Activated T-helper 2 cell treated with anti-CD3 and anti-CD28 coated beads, Interferon-gamma antibody, Interleukin-2, Interleukin-4, amounts not matched to agents 10 μg/mL and 5 μg/mL and 100 μg/mL, durations not matched to agents 14 hours and 24 hours and 36 hours (primary cell): ENCODE measurements at regions not wholly inside any gene's neighbourhood (a gene's known extent, or its start where the extent isn't known, plus 50 kb on each side); places are given as distances from the start of the nearest gene placed in this dataset.

ENCODE experiments used
- DNase-seq: peaks from one replicate; pipeline ENCODE4 v3.0.0; 2021; ENCODE audit warnings: low spot score
- H3K27ac Mint-ChIP-seq: one replicate; pipeline ENCODE4 v1.8.0; 2021; ENCODE audit warnings: mixed read lengths
- H3K27me3 Mint-ChIP-seq: one replicate; pipeline ENCODE4 v1.8.0; 2021; ENCODE audit warnings: low read depth, mixed read lengths
- H3K36me3 Mint-ChIP-seq: one replicate; pipeline ENCODE4 v1.8.0; 2021; ENCODE audit warnings: low read depth, mixed read lengths
- H3K4me1 Mint-ChIP-seq: one replicate; pipeline ENCODE4 v1.8.0; 2021; ENCODE audit warnings: low read depth, mixed read lengths
- H3K4me3 Mint-ChIP-seq: one replicate; pipeline ENCODE4 v1.8.0; 2021; ENCODE audit warnings: low read depth, mild to moderate bottlenecking, moderate library complexity, mixed read lengths
- H3K9me3 Mint-ChIP-seq: one replicate; pipeline ENCODE4 v1.8.0; 2021; ENCODE audit warnings: mixed read lengths
- intact Hi-C: fragments of 100-400 bp; cut with micrococcal nuclease; formaldehyde crosslinking; loops from one replicate; pipeline ENCODE4 v1.15.1; 2023

- no peaks in the 10 kb centered on the region for H3K4me1 Mint-ChIP-seq
- H3K9me3 Mint-ChIP-seq, result peaks cover 22% of the 10 kb centered on the region
- no peak overlapping the region for H3K4me3 Mint-ChIP-seq
- H3K27ac Mint-ChIP-seq, result no peak overlapping the region
- intact Hi-C loops, result no loop called here
- H3K36me3 Mint-ChIP-seq, result no peaks in the 10 kb centered on the region
- H3K27me3 Mint-ChIP-seq, result no peaks in the 10 kb centered on the region
- DNase-seq, result no peak
Measured at GRCh38 chr10:36126076-36126475, 484.0 kb upstream of the FZD8 start.

GRCh38 chr10:36119455-36119854 lies 477.4 kb upstream of the FZD8 start:
- intact Hi-C loops, result no loop called here
- Mint-ChIP-seq H3K27ac (no peak overlapping the region), H3K36me3 (no peaks in the 10 kb centered on the region), H3K9me3 (peaks cover 32% of the 10 kb centered on the region), H3K27me3 (no peaks in the 10 kb centered on the region), H3K4me1 (no peaks in the 10 kb centered on the region), H3K4me3 (no peak overlapping the region)
- DNase-seq, result no peak

- no peaks in the 10 kb centered on the region for H3K27me3 Mint-ChIP-seq
- DNase-seq, result no peak
- no peaks in the 10 kb centered on the region for H3K4me1 Mint-ChIP-seq
- intact Hi-C loops, result no loop called here
- H3K9me3 Mint-ChIP-seq, result peaks cover 29% of the 10 kb centered on the region
- H3K4me3 Mint-ChIP-seq, result no peak overlapping the region
- no peak overlapping the region for H3K27ac Mint-ChIP-seq
- no peaks in the 10 kb centered on the region for H3K36me3 Mint-ChIP-seq
Measured at GRCh38 chr10:36118314-36118713, 476.2 kb upstream of the FZD8 start.

- intact Hi-C loops, result no loop called here
- Mint-ChIP-seq H3K27me3 (no peaks in the 10 kb centered on the region), H3K4me1 (no peaks in the 10 kb centered on the region), H3K4me3 (no peak overlapping the region), H3K9me3 (peaks cover 29% of the 10 kb centered on the region), H3K27ac (no peak overlapping the region), H3K36me3 (no peaks in the 10 kb centered on the region)
- no peak for DNase-seq
Measured at GRCh38 chr10:36117890-36118289, 475.8 kb upstream of the FZD8 start.

- no peak overlapping the region for H3K27ac Mint-ChIP-seq
- H3K9me3 Mint-ChIP-seq, result peaks cover 29% of the 10 kb centered on the region
- no peak for DNase-seq
- H3K4me3 Mint-ChIP-seq, result no peak overlapping the region
- H3K4me1 Mint-ChIP-seq, result no peaks in the 10 kb centered on the region
- H3K27me3 Mint-ChIP-seq, result no peaks in the 10 kb centered on the region
- no peaks in the 10 kb centered on the region for H3K36me3 Mint-ChIP-seq
- intact Hi-C loops, result no loop called here
Measured at GRCh38 chr10:36117231-36117630, 475.1 kb upstream of the FZD8 start.

GRCh38 chr10:36116731-36117130 lies 474.6 kb upstream of the FZD8 start:
- DNase-seq, result no peak
- H3K4me1 Mint-ChIP-seq, result no peaks in the 10 kb centered on the region
- no peak overlapping the region for H3K27ac Mint-ChIP-seq
- H3K27me3 Mint-ChIP-seq, result no peaks in the 10 kb centered on the region
- H3K9me3 Mint-ChIP-seq, result peaks cover 32% of the 10 kb centered on the region
- intact Hi-C loops, result no loop called here
- H3K4me3 Mint-ChIP-seq, result no peak overlapping the region
- H3K36me3 Mint-ChIP-seq, result no peaks in the 10 kb centered on the region

- Mint-ChIP-seq H3K27me3 (no peaks in the 10 kb centered on the region), H3K9me3 (peaks cover 35% of the 10 kb centered on the region), H3K4me1 (no peaks in the 10 kb centered on the region), H3K36me3 (no peaks in the 10 kb centered on the region), H3K27ac (no peak overlapping the region), H3K4me3 (no peak overlapping the region)
- intact Hi-C loops, result no loop called here
- DNase-seq, result no peak
Measured at GRCh38 chr10:36116040-36116439, 473.9 kb upstream of the FZD8 start.

- intact Hi-C loops, result no loop called here
- Mint-ChIP-seq H3K9me3 (peaks cover 35% of the 10 kb centered on the region), H3K27ac (no peak overlapping the region), H3K36me3 (no peaks in the 10 kb centered on the region), H3K4me1 (no peaks in the 10 kb centered on the region), H3K4me3 (no peak overlapping the region), H3K27me3 (no peaks in the 10 kb centered on the region)
- DNase-seq, result no peak
Measured at GRCh38 chr10:36115364-36115763, 473.3 kb upstream of the FZD8 start.

- no peaks in the 10 kb centered on the region for H3K27me3 Mint-ChIP-seq
- no peak overlapping the region for H3K4me3 Mint-ChIP-seq
- no peak for DNase-seq
- no peak overlapping the region for H3K27ac Mint-ChIP-seq
- H3K9me3 Mint-ChIP-seq, result peaks cover 30% of the 10 kb centered on the region
- H3K36me3 Mint-ChIP-seq, result no peaks in the 10 kb centered on the region
- intact Hi-C loops, result no loop called here
- no peaks in the 10 kb centered on the region for H3K4me1 Mint-ChIP-seq
Measured at GRCh38 chr10:36114913-36115312, 472.8 kb upstream of the FZD8 start.

GRCh38 chr10:36114141-36114540 lies 472.0 kb upstream of the FZD8 start:
- Mint-ChIP-seq H3K4me1 (no peaks in the 10 kb centered on the region), H3K36me3 (no peaks in the 10 kb centered on the region)
- no peak for DNase-seq

GRCh38 chr10:36111676-36112075 lies 469.6 kb upstream of the FZD8 start:
- no peaks in the 10 kb centered on the region for H3K4me1 Mint-ChIP-seq
- no peak overlapping the region for H3K27ac Mint-ChIP-seq
- H3K9me3 Mint-ChIP-seq, result peaks cover 14% of the 10 kb centered on the region
- intact Hi-C loops, result no loop called here
- no peaks in the 10 kb centered on the region for H3K36me3 Mint-ChIP-seq
- no peak overlapping the region for H3K4me3 Mint-ChIP-seq
- DNase-seq, result no peak
- H3K27me3 Mint-ChIP-seq, result no peaks in the 10 kb centered on the region

More at GRCh38 chr10:36114141-36114540, 472.0 kb upstream of the FZD8 start:
- H3K27me3 Mint-ChIP-seq, result no peaks in the 10 kb centered on the region
- no peak overlapping the region for H3K4me3 Mint-ChIP-seq
- H3K27ac Mint-ChIP-seq, result no peak overlapping the region
- intact Hi-C loops, result no loop called here
- peaks cover 25% of the 10 kb centered on the region for H3K9me3 Mint-ChIP-seq

GRCh38 chr10:36110097-36110496 lies 468.0 kb upstream of the FZD8 start:
- no peaks in the 10 kb centered on the region for H3K27me3 Mint-ChIP-seq
- H3K4me3 Mint-ChIP-seq, result no peak overlapping the region
- intact Hi-C loops, result no loop called here
- H3K27ac Mint-ChIP-seq, result no peak overlapping the region
- no peak for DNase-seq
- H3K9me3 Mint-ChIP-seq, result peaks cover 14% of the 10 kb centered on the region
- H3K36me3 Mint-ChIP-seq, result no peaks in the 10 kb centered on the region
- H3K4me1 Mint-ChIP-seq, result no peaks in the 10 kb centered on the region

GRCh38 chr10:36109399-36110023 lies 467.4 kb upstream of the FZD8 start:
- H3K36me3 Mint-ChIP-seq, result no peaks in the 10 kb centered on the region
- H3K27me3 Mint-ChIP-seq, result no peaks in the 10 kb centered on the region
- H3K4me1 Mint-ChIP-seq, result no peaks in the 10 kb centered on the region
- no peak for DNase-seq
- peaks cover 14% of the 10 kb centered on the region for H3K9me3 Mint-ChIP-seq
- no peak overlapping the region for H3K27ac Mint-ChIP-seq
- intact Hi-C loops, result no loop called here
- no peak overlapping the region for H3K4me3 Mint-ChIP-seq

GRCh38 chr10:36097696-36098095 lies 455.6 kb upstream of the FZD8 start:
- H3K4me3 Mint-ChIP-seq, result no peak overlapping the region
- no peaks in the 10 kb centered on the region for H3K36me3 Mint-ChIP-seq
- no peak for DNase-seq
- intact Hi-C loops, result no loop called here
- no peak overlapping the region for H3K27ac Mint-ChIP-seq
- no peaks in the 10 kb centered on the region for H3K4me1 Mint-ChIP-seq
- peaks cover 13% of the 10 kb centered on the region for H3K9me3 Mint-ChIP-seq
- no peaks in the 10 kb centered on the region for H3K27me3 Mint-ChIP-seq
